Stomach (tissue), 4 donors: ENCODE measurements at regions not wholly inside any gene's neighbourhood (a gene's known extent, or its start where the extent isn't known, plus 50 kb on each side); places are given as distances from the start of the nearest gene placed in this dataset.

Source experiments
- EP300 ChIP-seq: sonication (generic); formaldehyde crosslinking; IDR thresholded peaks from one replicate; pipeline ENCODE4 v1.6.1; 2017; ENCODE audit warnings: antibody characterized with exemption
- POLR2A ChIP-seq, 4 donors: fragments of 450-650 bp; IDR thresholded peaks; one replicate each; pipeline ENCODE4 v1.6.1; 2016; ENCODE audit warnings: antibody characterized with exemption in 4 of 4, control low read depth in 2 of 4, mild to moderate bottlenecking in 1 of 4, moderate library complexity in 1 of 4
- POLR2AphosphoS5 ChIP-seq, 3 donors: sonication (generic); formaldehyde crosslinking; IDR thresholded peaks; one replicate each; pipeline ENCODE4 v1.6.1; 2016; ENCODE audit warnings: antibody characterized with exemption in 3 of 3
- TF ChIP-seq, protein P1 (sequence below), 7 experiments: fragments of 450-650 bp in 4 of 7; fragments of 200-600 bp in 3 of 7; sonication (generic) in 3 of 7; IDR thresholded peaks; one replicate each; pipeline ENCODE4 v1.5.1; 2016 to 2019; ENCODE audit warnings: antibody characterized with exemption in 7 of 7, control low read depth in 2 of 7, mild to moderate bottlenecking in 1 of 7

DNA sequence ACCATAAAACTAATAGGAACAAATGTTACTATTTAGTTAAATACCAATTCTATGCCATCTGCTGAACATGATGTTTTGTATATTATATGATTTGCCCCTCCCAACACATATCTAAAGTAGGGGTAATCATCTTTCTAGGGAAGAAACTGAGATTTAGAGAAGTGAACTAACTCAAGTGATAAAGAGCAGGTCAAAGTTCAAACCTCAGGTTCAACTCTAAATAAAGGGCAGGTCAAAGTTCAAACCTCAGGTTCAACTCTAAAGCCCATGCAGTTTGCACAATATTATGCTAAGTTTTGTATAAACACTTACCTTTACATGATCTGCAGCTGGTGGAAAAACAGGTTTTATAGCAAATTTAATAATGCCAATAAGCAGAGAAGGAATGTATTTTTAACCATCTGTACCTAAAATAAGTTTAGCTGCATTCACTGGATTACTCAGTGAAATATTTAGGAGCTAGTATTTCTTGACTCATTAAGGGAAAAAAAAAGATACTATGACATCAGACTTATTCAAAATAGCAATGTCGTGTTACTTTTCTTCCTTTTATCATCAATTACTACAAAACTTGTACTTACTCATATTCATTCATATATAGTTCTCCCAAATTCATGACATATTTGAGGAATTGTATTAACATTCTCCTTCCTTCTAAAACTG lies 1194.3 kb upstream of the CELF2 start:
- TF ChIP-seq EP300 = no peak
- TF ChIP-seq, protein P1, sequence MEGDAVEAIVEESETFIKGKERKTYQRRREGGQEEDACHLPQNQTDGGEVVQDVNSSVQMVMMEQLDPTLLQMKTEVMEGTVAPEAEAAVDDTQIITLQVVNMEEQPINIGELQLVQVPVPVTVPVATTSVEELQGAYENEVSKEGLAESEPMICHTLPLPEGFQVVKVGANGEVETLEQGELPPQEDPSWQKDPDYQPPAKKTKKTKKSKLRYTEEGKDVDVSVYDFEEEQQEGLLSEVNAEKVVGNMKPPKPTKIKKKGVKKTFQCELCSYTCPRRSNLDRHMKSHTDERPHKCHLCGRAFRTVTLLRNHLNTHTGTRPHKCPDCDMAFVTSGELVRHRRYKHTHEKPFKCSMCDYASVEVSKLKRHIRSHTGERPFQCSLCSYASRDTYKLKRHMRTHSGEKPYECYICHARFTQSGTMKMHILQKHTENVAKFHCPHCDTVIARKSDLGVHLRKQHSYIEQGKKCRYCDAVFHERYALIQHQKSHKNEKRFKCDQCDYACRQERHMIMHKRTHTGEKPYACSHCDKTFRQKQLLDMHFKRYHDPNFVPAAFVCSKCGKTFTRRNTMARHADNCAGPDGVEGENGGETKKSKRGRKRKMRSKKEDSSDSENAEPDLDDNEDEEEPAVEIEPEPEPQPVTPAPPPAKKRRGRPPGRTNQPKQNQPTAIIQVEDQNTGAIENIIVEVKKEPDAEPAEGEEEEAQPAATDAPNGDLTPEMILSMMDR (IDR thresholded peaks at IDR 0.05) = no peak
- no peak for TF ChIP-seq POLR2AphosphoS5 (IDR thresholded peaks at IDR 0.05)
- TF ChIP-seq POLR2A (IDR thresholded peaks at IDR 0.05) = no peak
